ENCODE measurements at regions not wholly inside any gene's neighbourhood (a gene's known extent, or its start where the extent isn't known, plus 50 kb on each side); places are given as distances from the start of the nearest gene placed in this dataset.

- TF ChIP-seq CTCF (conservative IDR thresholded peaks at IDR 0.05; ENCODE audit: control insufficient read depth, insufficient read depth, low read depth, low read length), result no peak
- H3K4me3 ChIP-seq (ENCODE audit: control insufficient read depth, low read depth, low read length), result no peak overlapping the region
- DNase-seq (ENCODE audit: low read depth), result no peak
These were observed 2033.7 kb upstream of the CELF4 start for GRCh38 chr18:39599251-39599650.

GRCh38 chr18:39596891-39597290, 2031.3 kb upstream of the CELF4 start:
- no peak for DNase-seq (ENCODE audit: low read depth)
- no peak for TF ChIP-seq CTCF (conservative IDR thresholded peaks at IDR 0.05; ENCODE audit: control insufficient read depth, insufficient read depth, low read depth, low read length)
- no peak overlapping the region for H3K4me3 ChIP-seq (ENCODE audit: control insufficient read depth, low read depth, low read length)

- no peak overlapping the region for H3K4me3 ChIP-seq (ENCODE audit: control insufficient read depth, low read depth, low read length)
- DNase-seq (ENCODE audit: low read depth), result no peak
- TF ChIP-seq CTCF (conservative IDR thresholded peaks at IDR 0.05; ENCODE audit: control insufficient read depth, insufficient read depth, low read depth, low read length), result no peak
These were observed 2030.6 kb upstream of the CELF4 start for GRCh38 chr18:39596221-39596620.

GRCh38 chr18:39594206-39594605, 2028.6 kb upstream of the CELF4 start:
- H3K4me3 ChIP-seq (ENCODE audit: control insufficient read depth, low read depth, low read length), result no peak overlapping the region
- no peak for TF ChIP-seq CTCF (conservative IDR thresholded peaks at IDR 0.05; ENCODE audit: control insufficient read depth, insufficient read depth, low read depth, low read length)
- no peak for DNase-seq (ENCODE audit: low read depth)

GRCh38 chr18:39591649-39592048, 2026.1 kb upstream of the CELF4 start:
- TF ChIP-seq CTCF (conservative IDR thresholded peaks at IDR 0.05; ENCODE audit: control insufficient read depth, insufficient read depth, low read depth, low read length), result no peak
- DNase-seq (ENCODE audit: low read depth), result no peak
- no peak overlapping the region for H3K4me3 ChIP-seq (ENCODE audit: control insufficient read depth, low read depth, low read length)

- H3K4me3 ChIP-seq (ENCODE audit: control insufficient read depth, low read depth, low read length), result no peak overlapping the region
- no peak for DNase-seq (ENCODE audit: low read depth)
- TF ChIP-seq CTCF (conservative IDR thresholded peaks at IDR 0.05; ENCODE audit: control insufficient read depth, insufficient read depth, low read depth, low read length), result no peak
These were observed 2023.9 kb upstream of the CELF4 start for GRCh38 chr18:39589496-39589895.

- TF ChIP-seq CTCF (conservative IDR thresholded peaks at IDR 0.05; ENCODE audit: control insufficient read depth, insufficient read depth, low read depth, low read length), result no peak
These were observed 2022.0 kb upstream of the CELF4 start for GRCh38 chr18:39587586-39587985.

More at GRCh38 chr18:39587586-39587985, 2022.0 kb upstream of the CELF4 start:
- no peak overlapping the region for H3K4me3 ChIP-seq (ENCODE audit: control insufficient read depth, low read depth, low read length)
- peak; percentile 25 for DNase-seq (ENCODE audit: low read depth)

All from fibroblast of mammary gland (primary cell).